ENCODE measurements at regions not wholly inside any gene's neighbourhood (a gene's known extent, or its start where the extent isn't known, plus 50 kb on each side); places are given as distances from the start of the nearest gene placed in this dataset.
A peak's percentile ranks its signal among the peaks of the same experiment; 100 is the strongest.

- no peak for TF ChIP-seq CTCF (IDR thresholded peaks at IDR 0.05; ENCODE audit: unreplicated experiment)
- H3K4me1 Mint-ChIP-seq = peaks cover 9% of the 10 kb centered on the region
- H3K36me3 Mint-ChIP-seq = no peaks in the 10 kb centered on the region
- H3K27ac Mint-ChIP-seq = no peak overlapping the region
- no peaks in the 10 kb centered on the region for H3K9me3 Mint-ChIP-seq
- no peak overlapping the region for H3K4me3 Mint-ChIP-seq
- no peaks in the 10 kb centered on the region for H3K27me3 Mint-ChIP-seq (ENCODE audit: low read depth)
- no peak for DNase-seq (ENCODE audit: low spot score in 2 of 2, unreplicated experiment in 2 of 2)
Observed at GRCh38 chr18:56390626-56391025, 247.8 kb downstream of the TXNL1 start.

GRCh38 chr18:56389190-56389589, 249.2 kb downstream of the TXNL1 start:
- Mint-ChIP-seq H3K9me3 (no peaks in the 10 kb centered on the region), H3K27ac (peak overlapping the region; percentile 23)

DNA sequence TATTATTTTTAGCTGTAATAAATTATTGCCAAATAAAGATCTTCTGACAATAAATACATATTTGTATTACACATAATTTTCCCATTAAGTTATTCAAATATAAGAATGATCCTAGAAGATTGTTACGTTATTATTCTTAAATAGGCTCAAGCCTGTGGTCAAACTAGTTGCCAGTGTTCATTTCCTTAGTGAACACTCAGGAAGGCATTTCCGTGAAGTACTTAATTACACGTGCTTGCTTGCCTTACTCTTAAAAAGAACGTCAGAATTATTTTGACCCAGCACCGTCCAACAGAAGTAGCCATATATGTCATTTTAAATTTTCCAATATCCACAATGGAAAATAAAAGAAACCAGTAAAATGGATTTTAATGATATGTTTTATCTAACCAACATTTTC, 249.8 kb downstream of the TXNL1 start:
- no peak for TF ChIP-seq CTCF (IDR thresholded peaks at IDR 0.05; ENCODE audit: unreplicated experiment)
- Mint-ChIP-seq H3K36me3 (no peaks in the 10 kb centered on the region), H3K27me3 (ENCODE audit: low read depth) (no peaks in the 10 kb centered on the region), H3K27ac (no peak overlapping the region), H3K4me3 (no peak overlapping the region), H3K9me3 (no peaks in the 10 kb centered on the region), H3K4me1 (peaks cover 9% of the 10 kb centered on the region)
- no peak for DNase-seq (ENCODE audit: low spot score in 2 of 2, unreplicated experiment in 2 of 2)

More at GRCh38 chr18:56389190-56389589, 249.2 kb downstream of the TXNL1 start:
- Mint-ChIP-seq H3K27me3 (ENCODE audit: low read depth) (no peaks in the 10 kb centered on the region), H3K36me3 (no peaks in the 10 kb centered on the region), H3K4me3 (no peak overlapping the region), H3K4me1 (peaks cover 9% of the 10 kb centered on the region)
- TF ChIP-seq CTCF (IDR thresholded peaks at IDR 0.05; ENCODE audit: unreplicated experiment) = no peak
- no peak for DNase-seq (ENCODE audit: low spot score in 2 of 2, unreplicated experiment in 2 of 2)

- Mint-ChIP-seq H3K4me1 (peaks cover 13% of the 10 kb centered on the region), H3K27me3 (ENCODE audit: low read depth) (no peaks in the 10 kb centered on the region), H3K27ac (no peak overlapping the region), H3K36me3 (no peaks in the 10 kb centered on the region), H3K9me3 (no peaks in the 10 kb centered on the region), H3K4me3 (no peak overlapping the region)
- DNase-seq (ENCODE audit: low spot score in 2 of 2, unreplicated experiment in 2 of 2) = no peak
- TF ChIP-seq CTCF (IDR thresholded peaks at IDR 0.05; ENCODE audit: unreplicated experiment) = no peak
Observed at GRCh38 chr18:56386856-56387255, 251.5 kb downstream of the TXNL1 start.

DNA sequence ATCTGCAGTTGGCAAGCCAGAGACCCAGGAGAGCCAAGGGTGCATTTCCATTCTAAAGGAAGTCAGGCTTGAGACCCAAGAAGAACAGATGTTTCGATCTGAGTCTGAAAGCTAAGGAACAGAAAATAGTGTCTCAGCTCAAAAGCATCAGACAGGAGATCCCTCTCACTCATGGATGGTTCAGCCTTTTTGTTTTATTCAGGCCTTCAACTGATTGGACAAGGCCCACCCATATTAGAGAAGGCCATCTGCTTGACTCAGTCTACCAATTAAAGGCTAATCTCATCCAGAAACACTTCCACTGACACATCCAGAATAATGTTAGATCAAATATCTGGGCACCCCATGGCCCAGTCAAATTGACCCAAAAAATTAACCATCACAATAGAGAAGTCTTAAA, 255.0 kb downstream of the TXNL1 start:
- DNase-seq (ENCODE audit: low spot score in 2 of 2, unreplicated experiment in 2 of 2) = no peak
- Mint-ChIP-seq H3K27ac (no peak overlapping the region), H3K4me3 (no peak overlapping the region), H3K36me3 (no peaks in the 10 kb centered on the region), H3K4me1 (peaks cover 16% of the 10 kb centered on the region), H3K9me3 (no peaks in the 10 kb centered on the region), H3K27me3 (ENCODE audit: low read depth) (no peaks in the 10 kb centered on the region)
- TF ChIP-seq CTCF (IDR thresholded peaks at IDR 0.05; ENCODE audit: unreplicated experiment) = no peak

DNA sequence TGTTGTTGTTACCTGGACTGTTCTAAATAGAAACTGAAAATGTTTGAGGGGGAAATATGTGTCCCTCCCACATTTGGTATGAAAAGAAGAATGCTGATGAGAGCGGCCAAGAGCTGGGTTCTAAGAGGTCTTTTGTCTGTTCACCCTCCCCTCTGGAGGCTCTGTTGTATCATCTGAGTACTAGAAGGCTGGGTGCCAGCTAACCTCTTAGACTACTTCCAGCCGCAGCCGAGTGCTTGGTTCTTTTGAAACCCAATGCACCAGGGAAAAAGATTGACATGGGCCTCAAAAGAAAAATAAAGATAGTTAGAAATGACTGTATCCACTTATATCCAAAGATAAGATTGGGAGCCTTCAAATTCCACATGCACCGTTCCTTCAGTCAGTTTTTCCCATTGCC, 255.9 kb downstream of the TXNL1 start:
- H3K9me3 Mint-ChIP-seq = no peaks in the 10 kb centered on the region
- no peaks in the 10 kb centered on the region for H3K27me3 Mint-ChIP-seq (ENCODE audit: low read depth)
- no peak for DNase-seq (ENCODE audit: low spot score in 2 of 2, unreplicated experiment in 2 of 2)
- peaks cover 15% of the 10 kb centered on the region for H3K4me1 Mint-ChIP-seq
- no peak overlapping the region for H3K27ac Mint-ChIP-seq
- H3K4me3 Mint-ChIP-seq = no peak overlapping the region
- H3K36me3 Mint-ChIP-seq = no peaks in the 10 kb centered on the region
- no peak for TF ChIP-seq CTCF (IDR thresholded peaks at IDR 0.05; ENCODE audit: unreplicated experiment)
